A549 (cell line): ENCODE measurements at regions not wholly inside any gene's neighbourhood (a gene's known extent, or its start where the extent isn't known, plus 50 kb on each side); places are given as distances from the start of the nearest gene placed in this dataset.

Experiments used
- ATAC-seq, 2 experiments: fragments of 200-7000 bp in 1 of 2; fragments of >200 bp in 1 of 2; cut with Nextera tagmentation in 1 of 2; cut with Tn5 transposase in 1 of 2; 3 replicates each; pipeline versions ENCODE4 v1.8.0 to v1.9.1; 2018 to 2020; ENCODE audit warnings: mild to moderate bottlenecking in 1 of 2, moderate library complexity in 1 of 2
- CTCF ChIA-PET: fragments of 300-600 bp; sonication (Branson Sonifier 250); formaldehyde crosslinking; extraction: SDS; loops from one replicate; lab custom pipeline; 2021; ENCODE audit warnings: antibody characterized with exemption, inconsistent platforms; lab: Yijun Ruan, JAX
- POLR2A ChIA-PET: fragments of 350-600 bp; formaldehyde crosslinking; extraction: SDS; loops from one replicate; lab custom pipeline; 2021; ENCODE audit warnings: antibody characterized with exemption, inconsistent platforms; lab: Yijun Ruan, JAX
- DNase-seq, 2 experiments: peaks; one replicate each; pipeline versions ENCODE4 v3.0.0 to v3.0.0-alpha.2; 2011 to 2016; ENCODE audit warnings: low read depth in 1 of 2, low spot score in 1 of 2
- FAIRE-seq: peaks from 2 replicates; lab custom pipeline; 2011; peaks lifted over from hg19 to GRCh38; lab: Jason Lieb, UNC
- H3K27ac ChIP-seq, 2 experiments: fragments of >200 bp; sonication (Bioruptor Twin); formaldehyde crosslinking; 3 replicates each; pipeline ENCODE4 v1.5.1; 2016 to 2017
- H3K4me1 ChIP-seq: fragments of >200 bp; sonication (Bioruptor Twin); formaldehyde crosslinking; 3 replicates; pipeline ENCODE4 v1.6.1; 2016
- H3K4me2 ChIP-seq: fragments of >200 bp; sonication (Bioruptor Twin); formaldehyde crosslinking; 3 replicates; pipeline ENCODE4 v1.6.1; 2016
- H3K4me3 ChIP-seq: fragments of >200 bp; sonication (Bioruptor Twin); formaldehyde crosslinking; 3 replicates; pipeline ENCODE4 v1.5.1; 2016
- H3K9me3 ChIP-seq: fragments of >200 bp; sonication (Bioruptor Twin); formaldehyde crosslinking; 3 replicates; pipeline ENCODE4 v1.6.1; 2016
- ATOH8 ChIP-seq: fragments of 250-450 bp; sonication (Bioruptor Pico); IDR thresholded peaks from 2 replicates; pipeline ENCODE4 v1.5.0; 2020; ENCODE audit warnings: low read depth, mild to moderate bottlenecking, moderate library complexity
- CBX8 ChIP-seq: fragments of 200-600 bp; sonication (generic); IDR thresholded peaks from 2 replicates; pipeline ENCODE4 v1.6.1; 2016
- CEBPB ChIP-seq, 2 experiments: fragments of >200 bp in 1 of 2; sonication (Bioruptor Twin) in 1 of 2; formaldehyde crosslinking in 1 of 2; IDR thresholded peaks; 2 replicates each; pipeline ENCODE4 v1.6.1; 2012 to 2016
- CHD2 ChIP-seq: fragments of 150-350 bp; IDR thresholded peaks from 2 replicates; pipeline ENCODE4 v1.6.1; 2014; ENCODE audit warnings: low read length; ENCODE audit not compliant: partially characterized antibody
- CHD4 ChIP-seq: fragments of 200-600 bp; sonication (generic); IDR thresholded peaks from 2 replicates; pipeline ENCODE4 v1.6.1; 2016; ENCODE audit warnings: antibody characterized with exemption, mild to moderate bottlenecking, borderline replicate concordance
- EHF ChIP-seq: fragments of 250-450 bp; sonication (Bioruptor Pico); IDR thresholded peaks from 2 replicates; pipeline ENCODE4 v1.5.0; 2020; ENCODE audit warnings: mild to moderate bottlenecking
- ELK1 ChIP-seq: fragments of 150-350 bp; IDR thresholded peaks from 2 replicates; pipeline ENCODE4 v1.6.1; 2014; ENCODE audit warnings: low read depth, mild to moderate bottlenecking, low read length
- ESRRA ChIP-seq: fragments of 150-350 bp; IDR thresholded peaks from 2 replicates; pipeline ENCODE4 v1.6.1; 2014; ENCODE audit warnings: mild to moderate bottlenecking, low read length, borderline replicate concordance
- HMGXB4 ChIP-seq: fragments of 250-450 bp; sonication (Bioruptor Pico); IDR thresholded peaks from 2 replicates; pipeline ENCODE4 v1.5.0; 2021; ENCODE audit warnings: mild to moderate bottlenecking, moderate library complexity, borderline replicate concordance
- HOXB13 ChIP-seq: fragments of 250-450 bp; sonication (Bioruptor Pico); IDR thresholded peaks from 2 replicates; pipeline ENCODE4 v1.5.0; 2020; ENCODE audit warnings: low read depth, mild to moderate bottlenecking, moderate library complexity
- JUNB ChIP-seq: fragments of >200 bp; sonication (Bioruptor Twin); formaldehyde crosslinking; IDR thresholded peaks from 2 replicates; pipeline ENCODE4 v1.6.1; 2016
- KDM5A ChIP-seq: fragments of 200-600 bp; sonication (generic); IDR thresholded peaks from 2 replicates; pipeline ENCODE4 v1.6.1; 2016; ENCODE audit warnings: antibody characterized with exemption, mild to moderate bottlenecking
- MYC ChIP-seq: IDR thresholded peaks from 2 replicates; pipeline ENCODE4 v1.6.1; 2012; ENCODE audit warnings: mild to moderate bottlenecking, inconsistent platforms, low read length, improper control_type of control experiment, borderline replicate concordance
- NPAS2 ChIP-seq: fragments of 250-450 bp; sonication (Bioruptor Pico); IDR thresholded peaks from 2 replicates; pipeline ENCODE4 v1.8.0; 2022; ENCODE audit warnings: mild to moderate bottlenecking, moderate library complexity, borderline replicate concordance
- NR3C1 ChIP-seq: fragments of >200 bp; sonication (Bioruptor Twin); formaldehyde crosslinking; IDR thresholded peaks from 3 replicates; pipeline ENCODE4 v1.6.1; 2017
- PHF8 ChIP-seq: fragments of 200-600 bp; sonication (generic); IDR thresholded peaks from 2 replicates; pipeline ENCODE4 v1.6.1; 2016; ENCODE audit warnings: low read depth, mild to moderate bottlenecking, antibody characterized with exemption, moderate library complexity, borderline replicate concordance
- POLR2A ChIP-seq: IDR thresholded peaks from 2 replicates; pipeline ENCODE4 v1.6.1; 2012; ENCODE audit warnings: mild to moderate bottlenecking, low read length
- POLR2AphosphoS2 ChIP-seq: conservative IDR thresholded peaks from 2 replicates; pipeline ENCODE4 v1.6.1; 2012; ENCODE audit warnings: low read length, improper control_type of control experiment, inconsistent platforms
- RAD21 ChIP-seq, 2 experiments: fragments of >200 bp in 1 of 2; sonication (Bioruptor Twin) in 1 of 2; formaldehyde crosslinking in 1 of 2; IDR thresholded peaks in 1 of 2; conservative IDR thresholded peaks in 1 of 2; 2 replicates in 1 of 2; 3 replicates in 1 of 2; pipeline ENCODE4 v1.6.1; 2012 to 2018; ENCODE audit warnings: inconsistent platforms in 1 of 2
- RARB ChIP-seq: fragments of 250-450 bp; sonication (Bioruptor Pico); IDR thresholded peaks from 2 replicates; pipeline ENCODE4 v1.8.0; 2021; ENCODE audit warnings: mild to moderate bottlenecking, moderate library complexity
- RCOR1 ChIP-seq: fragments of 150-350 bp; IDR thresholded peaks from 2 replicates; pipeline ENCODE4 v1.6.1; 2014; ENCODE audit warnings: antibody characterized with exemption, low read length, low read depth
- RNF2 ChIP-seq: fragments of 200-600 bp; sonication (generic); IDR thresholded peaks from 2 replicates; pipeline ENCODE4 v1.6.1; 2016; ENCODE audit warnings: low read depth, mild to moderate bottlenecking, antibody characterized with exemption, moderate library complexity, borderline replicate concordance
- ZC3H11A ChIP-seq: fragments of 450-650 bp; IDR thresholded peaks from 2 replicates; pipeline ENCODE4 v1.6.1; 2014; ENCODE audit warnings: antibody characterized with exemption, mild to moderate bottlenecking
- TF ChIP-seq, protein P1 (sequence below): fragments of >200 bp; sonication (Bioruptor Twin); formaldehyde crosslinking; IDR thresholded peaks from 2 replicates; pipeline ENCODE4 v1.6.1; 2016
- TF ChIP-seq, protein P2 (sequence below): fragments of 450-650 bp; IDR thresholded peaks from 2 replicates; pipeline ENCODE4 v1.6.1; 2014; ENCODE audit warnings: antibody characterized with exemption
- TF ChIP-seq, protein P3 (sequence below): fragments of >200 bp; sonication (Bioruptor Twin); formaldehyde crosslinking; IDR thresholded peaks from 3 replicates; pipeline ENCODE4 v1.6.1; 2016

DNA sequence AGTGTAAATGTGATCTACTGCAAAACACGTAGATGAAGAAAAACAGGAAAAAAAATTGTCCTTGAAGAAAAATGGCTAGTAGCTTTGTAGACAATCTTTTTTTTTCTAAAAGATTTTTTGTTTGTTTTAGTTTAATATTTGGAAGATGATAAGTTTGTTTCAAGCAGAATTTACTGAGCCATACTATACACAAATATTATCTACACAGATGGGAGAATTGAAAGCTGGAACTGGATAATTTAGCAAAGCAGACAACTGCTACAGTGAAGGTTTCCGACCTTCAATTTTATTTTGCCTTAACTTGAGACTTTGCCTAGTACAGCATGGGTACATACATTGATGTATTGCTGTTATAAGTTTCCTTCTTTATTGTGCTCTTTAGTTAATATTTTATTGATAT is 313.0 kb upstream of the PDGFD start (continued):
- no peak for TF ChIP-seq CHD2
- TF ChIP-seq, protein P1, sequence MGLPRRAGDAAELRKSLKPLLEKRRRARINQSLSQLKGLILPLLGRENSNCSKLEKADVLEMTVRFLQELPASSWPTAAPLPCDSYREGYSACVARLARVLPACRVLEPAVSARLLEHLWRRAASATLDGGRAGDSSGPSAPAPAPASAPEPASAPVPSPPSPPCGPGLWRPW, result no peak
- no peak for TF ChIP-seq ESRRA
- no peak for TF ChIP-seq KDM5A
- no peak for TF ChIP-seq CHD4

DNA sequence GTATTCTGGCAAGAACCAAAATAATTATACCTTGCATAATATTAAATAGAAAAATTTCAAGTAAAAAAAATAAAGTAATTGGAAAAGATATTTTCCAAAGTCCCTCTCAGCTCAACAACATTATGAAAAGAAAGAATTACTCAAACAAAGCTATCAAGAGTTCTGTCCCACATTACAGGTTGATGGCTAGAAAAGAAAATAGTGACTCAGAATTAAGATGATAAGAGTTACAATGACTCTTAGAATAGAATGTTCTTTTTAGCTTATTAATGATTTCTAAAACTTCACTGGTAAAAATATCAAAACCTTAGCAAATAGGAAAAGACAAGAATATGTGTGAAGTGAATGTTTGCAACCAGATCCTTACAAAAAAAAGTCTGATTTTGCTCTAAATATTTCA is 312.5 kb upstream of the PDGFD start:
- H3K4me2 ChIP-seq, result no peak overlapping the region
- no peak for FAIRE-seq
- no peaks in the 10 kb centered on the region for H3K9me3 ChIP-seq
- no peak for DNase-seq
- H3K4me1 ChIP-seq, result no peaks in the 10 kb centered on the region
- POLR2A ChIA-PET, result no interaction called here
- H3K4me3 ChIP-seq, result no peak overlapping the region
- CTCF ChIA-PET, result no interaction called here
- ATAC-seq, result no peak
- TF ChIP-seq, protein P2, sequence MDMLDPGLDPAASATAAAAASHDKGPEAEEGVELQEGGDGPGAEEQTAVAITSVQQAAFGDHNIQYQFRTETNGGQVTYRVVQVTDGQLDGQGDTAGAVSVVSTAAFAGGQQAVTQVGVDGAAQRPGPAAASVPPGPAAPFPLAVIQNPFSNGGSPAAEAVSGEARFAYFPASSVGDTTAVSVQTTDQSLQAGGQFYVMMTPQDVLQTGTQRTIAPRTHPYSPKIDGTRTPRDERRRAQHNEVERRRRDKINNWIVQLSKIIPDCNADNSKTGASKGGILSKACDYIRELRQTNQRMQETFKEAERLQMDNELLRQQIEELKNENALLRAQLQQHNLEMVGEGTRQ, result no peak
- TF ChIP-seq MYC, result no peak
- TF ChIP-seq RCOR1, result no peak
- TF ChIP-seq ZC3H11A, result no peak
- TF ChIP-seq HOXB13 (CRISPR knock-in tag), result no peak
- no peak for TF ChIP-seq ESRRA
- TF ChIP-seq, protein P1, result no peak
- TF ChIP-seq HMGXB4 (CRISPR knock-in tag), result no peak
- TF ChIP-seq KDM5A, result no peak
- no peak for TF ChIP-seq POLR2A
- TF ChIP-seq NR3C1, result no peak
- no peak for TF ChIP-seq RAD21 (conservative IDR thresholded peaks at IDR 0.05 in 1 of 2, IDR thresholded peaks at IDR 0.05 in 1 of 2)
- TF ChIP-seq, all 56 proteins: peak for 0
- H3K27ac ChIP-seq, result no peak overlapping the region

GRCh38 chr11:104467404-104467803 is 303.5 kb upstream of the PDGFD start:
- POLR2A ChIA-PET, result no interaction called here
- DNase-seq (no peak), ATAC-seq (no peak), FAIRE-seq (no peak)
- Histone ChIP-seq H3K4me3 (no peak overlapping the region), H3K4me1 (no peaks in the 10 kb centered on the region), H3K4me2 (no peak overlapping the region), H3K9me3 (no peaks in the 10 kb centered on the region), H3K27ac (no peak overlapping the region)
- TF ChIP-seq CBX8, result no peak
- TF ChIP-seq RAD21 (conservative IDR thresholded peaks at IDR 0.05 in 1 of 2, IDR thresholded peaks at IDR 0.05 in 1 of 2), result no peak
- no peak for TF ChIP-seq POLR2AphosphoS2
- no peak for TF ChIP-seq ESRRA
- no peak for TF ChIP-seq RNF2
- no peak for TF ChIP-seq JUNB
- no peak for TF ChIP-seq RARB (CRISPR knock-in tag)
- no peak for TF ChIP-seq EHF (CRISPR knock-in tag)
- TF ChIP-seq POLR2A, result no peak
- TF ChIP-seq, protein P3, sequence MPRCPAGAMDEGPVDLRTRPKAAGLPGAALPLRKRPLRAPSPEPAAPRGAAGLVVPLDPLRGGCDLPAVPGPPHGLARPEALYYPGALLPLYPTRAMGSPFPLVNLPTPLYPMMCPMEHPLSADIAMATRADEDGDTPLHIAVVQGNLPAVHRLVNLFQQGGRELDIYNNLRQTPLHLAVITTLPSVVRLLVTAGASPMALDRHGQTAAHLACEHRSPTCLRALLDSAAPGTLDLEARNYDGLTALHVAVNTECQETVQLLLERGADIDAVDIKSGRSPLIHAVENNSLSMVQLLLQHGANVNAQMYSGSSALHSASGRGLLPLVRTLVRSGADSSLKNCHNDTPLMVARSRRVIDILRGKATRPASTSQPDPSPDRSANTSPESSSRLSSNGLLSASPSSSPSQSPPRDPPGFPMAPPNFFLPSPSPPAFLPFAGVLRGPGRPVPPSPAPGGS, result no peak
- no peak for TF ChIP-seq ELK1
- no peak for TF ChIP-seq CEBPB (IDR thresholded peaks at IDR 0.05)
- no peak for TF ChIP-seq ATOH8 (CRISPR knock-in tag)
- no peak for TF ChIP-seq NPAS2 (CRISPR knock-in tag)
- no peak for TF ChIP-seq PHF8
- no peak for TF ChIP-seq HOXB13 (CRISPR knock-in tag)
- TF ChIP-seq MYC, result no peak
- CTCF ChIA-PET, result interaction anchor here (0.6 kb wide), 1 partner anchor 10 kb away, joined by 3 read pairs; no protein-coding TSS in a partner anchor
